ENCODE measurements at regions not wholly inside any gene's neighbourhood (a gene's known extent, or its start where the extent isn't known, plus 50 kb on each side); places are given as distances from the start of the nearest gene placed in this dataset.

- Histone ChIP-seq H3K9me3 (no peaks in the 10 kb centered on the region), H3K4me1 (no peaks in the 10 kb centered on the region), H3K27ac (no peak overlapping the region), H3K4me3 (no peak overlapping the region), H3K36me3 (no peaks in the 10 kb centered on the region), H3K27me3 (no peaks in the 10 kb centered on the region)
- TF ChIP-seq, protein P1, sequence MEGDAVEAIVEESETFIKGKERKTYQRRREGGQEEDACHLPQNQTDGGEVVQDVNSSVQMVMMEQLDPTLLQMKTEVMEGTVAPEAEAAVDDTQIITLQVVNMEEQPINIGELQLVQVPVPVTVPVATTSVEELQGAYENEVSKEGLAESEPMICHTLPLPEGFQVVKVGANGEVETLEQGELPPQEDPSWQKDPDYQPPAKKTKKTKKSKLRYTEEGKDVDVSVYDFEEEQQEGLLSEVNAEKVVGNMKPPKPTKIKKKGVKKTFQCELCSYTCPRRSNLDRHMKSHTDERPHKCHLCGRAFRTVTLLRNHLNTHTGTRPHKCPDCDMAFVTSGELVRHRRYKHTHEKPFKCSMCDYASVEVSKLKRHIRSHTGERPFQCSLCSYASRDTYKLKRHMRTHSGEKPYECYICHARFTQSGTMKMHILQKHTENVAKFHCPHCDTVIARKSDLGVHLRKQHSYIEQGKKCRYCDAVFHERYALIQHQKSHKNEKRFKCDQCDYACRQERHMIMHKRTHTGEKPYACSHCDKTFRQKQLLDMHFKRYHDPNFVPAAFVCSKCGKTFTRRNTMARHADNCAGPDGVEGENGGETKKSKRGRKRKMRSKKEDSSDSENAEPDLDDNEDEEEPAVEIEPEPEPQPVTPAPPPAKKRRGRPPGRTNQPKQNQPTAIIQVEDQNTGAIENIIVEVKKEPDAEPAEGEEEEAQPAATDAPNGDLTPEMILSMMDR (IDR thresholded peaks at IDR 0.05) = no peak
- no peak for TF ChIP-seq POLR2A (IDR thresholded peaks at IDR 0.05)
- DNase-seq = no peak
Observed at GRCh38 chr5:68015381-68016302, 199.9 kb upstream of the PIK3R1 start.

GRCh38 chr5:68012831-68013230, 202.7 kb upstream of the PIK3R1 start:
- Histone ChIP-seq H3K36me3 (no peaks in the 10 kb centered on the region), H3K9me3 (no peaks in the 10 kb centered on the region), H3K4me3 (no peak overlapping the region), H3K27me3 (no peaks in the 10 kb centered on the region), H3K27ac (no peak overlapping the region), H3K4me1 (no peaks in the 10 kb centered on the region)
- DNase-seq = no peak
- TF ChIP-seq POLR2A (IDR thresholded peaks at IDR 0.05) = no peak
- TF ChIP-seq, protein P1 (IDR thresholded peaks at IDR 0.05) = no peak

- TF ChIP-seq, protein P1 (IDR thresholded peaks at IDR 0.05) = no peak
- no peak for TF ChIP-seq POLR2A (IDR thresholded peaks at IDR 0.05)
- no peak overlapping the region for H3K4me3 ChIP-seq
- no peaks in the 10 kb centered on the region for H3K4me1 ChIP-seq
- no peaks in the 10 kb centered on the region for H3K27me3 ChIP-seq
- no peaks in the 10 kb centered on the region for H3K36me3 ChIP-seq
- H3K9me3 ChIP-seq = no peaks in the 10 kb centered on the region
- no peak for DNase-seq
- H3K27ac ChIP-seq = no peak overlapping the region
Observed at GRCh38 chr5:68012429-68012828, 203.1 kb upstream of the PIK3R1 start.

DNA sequence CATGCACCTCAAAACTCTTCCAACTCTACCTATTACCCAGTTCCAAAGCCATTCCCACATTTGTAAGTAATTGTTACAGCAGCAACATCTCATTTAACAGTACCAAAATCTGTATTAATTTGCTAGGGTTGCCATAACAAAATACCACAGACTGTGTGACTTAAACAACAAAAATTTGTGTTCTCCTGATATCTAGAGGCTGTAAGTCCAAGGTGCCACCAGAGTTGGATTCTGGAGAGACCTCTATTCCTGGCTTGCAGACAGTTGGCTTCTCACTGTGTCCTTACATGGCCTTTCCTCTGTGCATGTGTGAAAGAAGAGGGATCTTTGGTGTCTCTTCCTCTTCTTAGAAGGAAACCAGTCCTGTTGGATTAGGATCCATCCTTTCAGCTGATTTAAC, 203.8 kb upstream of the PIK3R1 start:
- H3K36me3 ChIP-seq = no peaks in the 10 kb centered on the region
- H3K27me3 ChIP-seq = no peaks in the 10 kb centered on the region
- H3K9me3 ChIP-seq = no peaks in the 10 kb centered on the region
- TF ChIP-seq POLR2A (IDR thresholded peaks at IDR 0.05) = no peak
- TF ChIP-seq, protein P1 (IDR thresholded peaks at IDR 0.05) = no peak
- no peak overlapping the region for H3K4me3 ChIP-seq
- DNase-seq = no peak
- H3K27ac ChIP-seq = no peak overlapping the region
- no peaks in the 10 kb centered on the region for H3K4me1 ChIP-seq

- TF ChIP-seq, protein P1 (IDR thresholded peaks at IDR 0.05) = no peak
- TF ChIP-seq POLR2A (IDR thresholded peaks at IDR 0.05) = no peak
Observed at GRCh38 chr5:68011259-68011760, 204.2 kb upstream of the PIK3R1 start.

More at GRCh38 chr5:68011259-68011760, 204.2 kb upstream of the PIK3R1 start:
- Histone ChIP-seq H3K27ac (no peak overlapping the region), H3K4me3 (no peak overlapping the region), H3K27me3 (no peaks in the 10 kb centered on the region), H3K4me1 (no peaks in the 10 kb centered on the region), H3K36me3 (no peaks in the 10 kb centered on the region), H3K9me3 (no peaks in the 10 kb centered on the region)
- DNase-seq = no peak

All from Peyer's patch (tissue), 4 donors.